NT2/D1 (cell line): ENCODE measurements at regions not wholly inside any gene's neighbourhood (a gene's known extent, or its start where the extent isn't known, plus 50 kb on each side); places are given as distances from the start of the nearest gene placed in this dataset.

Experiments used
- SUZ12 ChIP-seq: IDR thresholded peaks from 2 replicates; pipeline ENCODE4 v1.6.1; 2011; ENCODE audit not compliant: insufficient read length, insufficient read depth; ENCODE audit errors: extremely low read depth
- YY1 ChIP-seq: IDR thresholded peaks from 2 replicates; pipeline ENCODE4 v1.6.1; 2011; ENCODE audit not compliant: insufficient read length, insufficient read depth
- ZNF274 ChIP-seq: IDR thresholded peaks from 2 replicates; pipeline ENCODE4 v1.6.1; 2011; ENCODE audit warnings: mild to moderate bottlenecking, low read depth, low read length

DNA sequence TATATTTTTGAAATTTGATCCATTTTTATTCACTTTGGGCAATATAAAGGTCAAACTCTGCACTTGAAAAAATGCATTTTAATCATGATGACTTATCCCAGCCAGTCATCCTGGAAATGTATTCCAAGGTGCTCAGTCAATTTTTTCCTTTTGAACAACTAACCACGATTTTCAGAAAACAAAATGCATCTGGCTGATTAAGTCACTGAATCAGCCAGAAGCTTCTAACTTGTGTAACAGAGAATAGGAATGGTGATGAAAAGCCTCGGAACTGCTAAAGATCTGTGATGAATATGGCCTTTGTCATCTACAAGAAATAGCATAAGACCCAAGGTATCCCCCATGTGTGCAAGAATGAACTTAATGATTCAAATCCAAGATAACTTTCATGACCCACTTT, 572.7 kb downstream of the EPHA4 start:
- no peak for TF ChIP-seq ZNF274
- no peak for TF ChIP-seq SUZ12
- no peak for TF ChIP-seq YY1
